Nephron (organoid): ENCODE measurements at regions not wholly inside any gene's neighbourhood (a gene's known extent, or its start where the extent isn't known, plus 50 kb on each side); places are given as distances from the start of the nearest gene placed in this dataset.

Experiments used
- H3K27ac Mint-ChIP-seq, 3 experiments: 2 replicates each; pipeline ENCODE4 v1.8.0; 2020; ENCODE audit warnings: mixed read lengths in 3 of 3, mild to moderate bottlenecking in 2 of 3, moderate library complexity in 1 of 3
- H3K27me3 Mint-ChIP-seq: 2 replicates; pipeline ENCODE4 v1.8.0; 2021; ENCODE audit warnings: low read depth, mild to moderate bottlenecking, moderate library complexity, mixed read lengths
- H3K36me3 Mint-ChIP-seq: 2 replicates; pipeline ENCODE4 v1.8.0; 2020; ENCODE audit warnings: low read depth, mixed read lengths
- H3K4me1 Mint-ChIP-seq: 2 replicates; pipeline ENCODE4 v1.8.0; 2020; ENCODE audit warnings: mixed read lengths
- H3K4me3 Mint-ChIP-seq, 3 experiments: 2 replicates each; pipeline ENCODE4 v1.8.0; 2020; ENCODE audit warnings: mild to moderate bottlenecking in 3 of 3, mixed read lengths in 3 of 3, moderate library complexity in 2 of 3
- H3K9me3 Mint-ChIP-seq: 2 replicates; pipeline ENCODE4 v1.8.0; 2020; ENCODE audit warnings: mixed read lengths
- CTCF ChIP-seq, 3 experiments: fragments of 200-600 bp; sonication (generic); IDR thresholded peaks; one replicate each; pipeline ENCODE4 v1.5.0; 2021; ENCODE audit warnings: antibody characterized with exemption in 3 of 3; ENCODE audit not compliant: unreplicated experiment in 3 of 3

- no peaks in the 10 kb centered on the region for H3K27me3 Mint-ChIP-seq
- no peak overlapping the region for H3K4me3 Mint-ChIP-seq
- H3K4me1 Mint-ChIP-seq: peaks cover 12% of the 10 kb centered on the region
- no peak for TF ChIP-seq CTCF (IDR thresholded peaks at IDR 0.05; ENCODE audit: unreplicated experiment in 3 of 3)
- H3K36me3 Mint-ChIP-seq: no peaks in the 10 kb centered on the region
- peak overlapping the region in 1 of 3 experiments; percentile 42 for H3K27ac Mint-ChIP-seq
- no peaks in the 10 kb centered on the region for H3K9me3 Mint-ChIP-seq
Observed at GRCh38 chr9:107983762-107984161, 494.2 kb upstream of the KLF4 start.

GRCh38 chr9:107983181-107983603 is 493.6 kb upstream of the KLF4 start:
- TF ChIP-seq CTCF (IDR thresholded peaks at IDR 0.05; ENCODE audit: unreplicated experiment in 3 of 3): no peak
- Mint-ChIP-seq H3K36me3 (no peaks in the 10 kb centered on the region), H3K4me1 (peaks cover 12% of the 10 kb centered on the region), H3K9me3 (no peaks in the 10 kb centered on the region), H3K27me3 (no peaks in the 10 kb centered on the region), H3K27ac (peak overlapping the region in 1 of 3 experiments; percentile 42), H3K4me3 (no peak overlapping the region)

GRCh38 chr9:107982745-107983144 is 493.2 kb upstream of the KLF4 start:
- Mint-ChIP-seq H3K27ac (no peak overlapping the region), H3K9me3 (no peaks in the 10 kb centered on the region), H3K4me3 (no peak overlapping the region), H3K27me3 (no peaks in the 10 kb centered on the region), H3K36me3 (no peaks in the 10 kb centered on the region), H3K4me1 (peaks cover 12% of the 10 kb centered on the region)
- no peak for TF ChIP-seq CTCF (IDR thresholded peaks at IDR 0.05; ENCODE audit: unreplicated experiment in 3 of 3)

GRCh38 chr9:107982001-107982400 is 492.4 kb upstream of the KLF4 start:
- Mint-ChIP-seq H3K36me3 (no peaks in the 10 kb centered on the region), H3K4me1 (peaks cover 12% of the 10 kb centered on the region), H3K9me3 (no peaks in the 10 kb centered on the region), H3K4me3 (no peak overlapping the region), H3K27ac (no peak overlapping the region), H3K27me3 (no peaks in the 10 kb centered on the region)
- TF ChIP-seq CTCF (IDR thresholded peaks at IDR 0.05; ENCODE audit: unreplicated experiment in 3 of 3): no peak

- Mint-ChIP-seq H3K4me1 (peaks cover 12% of the 10 kb centered on the region), H3K27ac (no peak overlapping the region), H3K9me3 (no peaks in the 10 kb centered on the region), H3K36me3 (no peaks in the 10 kb centered on the region), H3K27me3 (no peaks in the 10 kb centered on the region), H3K4me3 (no peak overlapping the region)
- TF ChIP-seq CTCF (IDR thresholded peaks at IDR 0.05; ENCODE audit: unreplicated experiment in 3 of 3): no peak
Observed at GRCh38 chr9:107980984-107981383, 491.4 kb upstream of the KLF4 start.

GRCh38 chr9:107976767-107977166 is 487.2 kb upstream of the KLF4 start:
- Mint-ChIP-seq H3K9me3 (no peaks in the 10 kb centered on the region), H3K27me3 (no peaks in the 10 kb centered on the region), H3K36me3 (no peaks in the 10 kb centered on the region), H3K4me3 (no peak overlapping the region), H3K27ac (no peak overlapping the region), H3K4me1 (peaks cover 7% of the 10 kb centered on the region)
- TF ChIP-seq CTCF (IDR thresholded peaks at IDR 0.05; ENCODE audit: unreplicated experiment in 3 of 3): no peak
